Mesendoderm (in vitro differentiated cells): ENCODE measurements at regions not wholly inside any gene's neighbourhood (a gene's known extent, or its start where the extent isn't known, plus 50 kb on each side); places are given as distances from the start of the nearest gene placed in this dataset.

ENCODE experiments used
- DNase-seq: peaks from one replicate; pipeline ENCODE4 v3.0.0; 2013
- H2AK5ac ChIP-seq: 2 replicates; pipeline ENCODE4 v1.6.1; 2013; ENCODE audit warnings: low read length, inconsistent platforms
- H2BK120ac ChIP-seq: 2 replicates; pipeline ENCODE4 v1.6.1; 2013; ENCODE audit warnings: low read depth, mild to moderate bottlenecking, low read length, moderate library complexity, mixed read lengths
- H2BK15ac ChIP-seq: replicated peaks from 2 replicates; pipeline ENCODE4 v1.6.1; 2013; ENCODE audit warnings: low read depth, mild to moderate bottlenecking, moderate library complexity
- H2BK5ac ChIP-seq: 2 replicates; pipeline ENCODE4 v1.6.1; 2013; ENCODE audit warnings: low read length, inconsistent platforms
- H3K18ac ChIP-seq: 2 replicates; pipeline ENCODE4 v1.6.1; 2013; ENCODE audit warnings: mild to moderate bottlenecking, low read length, mixed read lengths
- H3K23ac ChIP-seq: one replicate; pipeline ENCODE4 v1.6.1; 2013; ENCODE audit warnings: low read length
- H3K27ac ChIP-seq: 2 replicates; pipeline ENCODE4 v1.5.1; 2013; ENCODE audit warnings: low read depth, mild to moderate bottlenecking, inconsistent platforms, low read length, moderate library complexity
- H3K27me3 ChIP-seq: 2 replicates; pipeline ENCODE4 v1.6.1; 2013; ENCODE audit warnings: low read length, control low read depth, mild to moderate bottlenecking, inconsistent platforms; ENCODE audit not compliant: insufficient read depth, poor library complexity
- H3K36me3 ChIP-seq: 2 replicates; pipeline ENCODE4 v1.6.1; 2013; ENCODE audit warnings: low read length, inconsistent platforms; ENCODE audit not compliant: control insufficient read depth, insufficient read depth
- H3K4ac ChIP-seq: one replicate; pipeline ENCODE4 v1.6.1; 2013; ENCODE audit warnings: low read depth, mild to moderate bottlenecking, low read length, moderate library complexity
- H3K4me1 ChIP-seq: 2 replicates; pipeline ENCODE4 v1.6.1; 2013; ENCODE audit warnings: low read depth, low read length, inconsistent platforms; ENCODE audit not compliant: control insufficient read depth
- H3K4me2 ChIP-seq: 2 replicates; pipeline ENCODE4 v1.6.1; 2013; ENCODE audit warnings: low read length
- H3K4me3 ChIP-seq: 2 replicates; pipeline ENCODE4 v1.5.1; 2013; ENCODE audit warnings: mild to moderate bottlenecking, low read length
- H3K56ac ChIP-seq: one replicate; pipeline ENCODE4 v1.6.1; 2013; ENCODE audit warnings: low read length
- H3K79me1 ChIP-seq: 2 replicates; pipeline ENCODE4 v1.6.1; 2013; ENCODE audit warnings: low read length, inconsistent platforms
- H3K79me2 ChIP-seq: 2 replicates; pipeline ENCODE4 v1.6.1; 2013; ENCODE audit warnings: mild to moderate bottlenecking, low read length; ENCODE audit not compliant: control insufficient read depth, insufficient read depth
- H3K9ac ChIP-seq: 2 replicates; pipeline ENCODE4 v1.6.1; 2013; ENCODE audit warnings: low read length, inconsistent platforms
- H4K5ac ChIP-seq: one replicate; pipeline ENCODE4 v1.6.1; 2013; ENCODE audit warnings: low read length
- H4K8ac ChIP-seq: one replicate; pipeline ENCODE4 v1.6.1; 2013; ENCODE audit warnings: low read depth, mild to moderate bottlenecking, control low read depth, low read length, moderate library complexity
- WGBS: extraction: QIAGEN DNeasy Blood & Tissue Kit; methylation state at CpG from one replicate; pipeline ENCODE4 v1.1.7; 2013; ENCODE audit warnings: low lambda C conversion rate, missing lambda C conversion rate; ENCODE audit not compliant: insufficient coverage; ENCODE audit errors: extremely low coverage; 5-methylcytosine and 5-hydroxymethylcytosine counted together

GRCh38 chr6:150713931-150714330 lies 114.2 kb downstream of the PLEKHG1 start:
- no peaks in the 10 kb centered on the region for H3K79me1 ChIP-seq
- H4K8ac ChIP-seq = no peak overlapping the region
- H3K56ac ChIP-seq = no peak overlapping the region
- no peak overlapping the region for H3K9ac ChIP-seq
- no peak overlapping the region for H2BK5ac ChIP-seq
- no peak overlapping the region for H4K5ac ChIP-seq
- no peaks in the 10 kb centered on the region for H3K79me2 ChIP-seq
- no peaks in the 10 kb centered on the region for H3K4me1 ChIP-seq
- no peak overlapping the region for H3K4me3 ChIP-seq
- no peak overlapping the region for H2BK15ac ChIP-seq
- DNase-seq = no peak
- H3K4me2 ChIP-seq = no peak overlapping the region
- no peak overlapping the region for H2AK5ac ChIP-seq
- H3K23ac ChIP-seq = no peak overlapping the region
- no peaks in the 10 kb centered on the region for H3K27me3 ChIP-seq
- WGBS = no CpG with 5 or more reads among the region's 3 CpGs
- no peak overlapping the region for H3K4ac ChIP-seq
- H3K36me3 ChIP-seq = no peaks in the 10 kb centered on the region
- H3K27ac ChIP-seq = no peak overlapping the region
- no peak overlapping the region for H2BK120ac ChIP-seq
- no peak overlapping the region for H3K18ac ChIP-seq

- no peak overlapping the region for H3K27ac ChIP-seq
- H4K5ac ChIP-seq = no peak overlapping the region
- no peaks in the 10 kb centered on the region for H3K27me3 ChIP-seq
- no peak overlapping the region for H3K9ac ChIP-seq
- H3K18ac ChIP-seq = no peak overlapping the region
- no peak overlapping the region for H3K23ac ChIP-seq
- no peaks in the 10 kb centered on the region for H3K4me1 ChIP-seq
- H3K36me3 ChIP-seq = no peaks in the 10 kb centered on the region
- H3K4me2 ChIP-seq = no peak overlapping the region
- no peaks in the 10 kb centered on the region for H3K79me1 ChIP-seq
- no peak overlapping the region for H2BK120ac ChIP-seq
- H2BK5ac ChIP-seq = no peak overlapping the region
- no peak overlapping the region for H4K8ac ChIP-seq
- no peak overlapping the region for H2BK15ac ChIP-seq
- H3K79me2 ChIP-seq = no peaks in the 10 kb centered on the region
- no peak overlapping the region for H3K4me3 ChIP-seq
- DNase-seq = no peak
- H2AK5ac ChIP-seq = no peak overlapping the region
- H3K56ac ChIP-seq = no peak overlapping the region
- no peak overlapping the region for H3K4ac ChIP-seq
- no CpG with 5 or more reads among the region's 7 CpGs for WGBS
These were observed 115.4 kb downstream of the PLEKHG1 start for GRCh38 chr6:150715133-150715532.

- WGBS = no CpG with 5 or more reads among the region's 8 CpGs
- Histone ChIP-seq H3K18ac (no peak overlapping the region), H2AK5ac (no peak overlapping the region), H3K36me3 (no peaks in the 10 kb centered on the region), H3K79me2 (no peaks in the 10 kb centered on the region), H4K8ac (no peak overlapping the region), H4K5ac (no peak overlapping the region), H2BK120ac (no peak overlapping the region), H3K79me1 (no peaks in the 10 kb centered on the region), H3K27me3 (no peaks in the 10 kb centered on the region), H2BK5ac (no peak overlapping the region), H2BK15ac (no peak overlapping the region), H3K56ac (no peak overlapping the region), H3K27ac (no peak overlapping the region), H3K23ac (no peak overlapping the region), H3K9ac (no peak overlapping the region), H3K4me3 (no peak overlapping the region), H3K4me1 (peaks cover 3% of the 10 kb centered on the region), H3K4ac (no peak overlapping the region), H3K4me2 (no peak overlapping the region)
- DNase-seq = peak; percentile 75
These were observed 117.7 kb downstream of the PLEKHG1 start for GRCh38 chr6:150717419-150717818.

- H3K9ac ChIP-seq = no peak overlapping the region
- H3K4me1 ChIP-seq = peaks cover 3% of the 10 kb centered on the region
- no peak overlapping the region for H3K18ac ChIP-seq
- H3K79me1 ChIP-seq = no peaks in the 10 kb centered on the region
- no peak overlapping the region for H2BK5ac ChIP-seq
- no peak overlapping the region for H4K5ac ChIP-seq
- no peak overlapping the region for H3K4me2 ChIP-seq
- no peak overlapping the region for H2BK120ac ChIP-seq
- no peak overlapping the region for H4K8ac ChIP-seq
- H3K79me2 ChIP-seq = no peaks in the 10 kb centered on the region
- H2BK15ac ChIP-seq = no peak overlapping the region
- H3K4ac ChIP-seq = no peak overlapping the region
- H2AK5ac ChIP-seq = no peak overlapping the region
- WGBS = no CpG with 5 or more reads among the region's 7 CpGs
- H3K4me3 ChIP-seq = no peak overlapping the region
- H3K56ac ChIP-seq = no peak overlapping the region
- no peak overlapping the region for H3K27ac ChIP-seq
- H3K36me3 ChIP-seq = no peaks in the 10 kb centered on the region
- no peak overlapping the region for H3K23ac ChIP-seq
- H3K27me3 ChIP-seq = no peaks in the 10 kb centered on the region
- no peak for DNase-seq
These were observed 119.5 kb downstream of the PLEKHG1 start for GRCh38 chr6:150719099-150719766.

- Histone ChIP-seq H2AK5ac (no peak overlapping the region), H3K4me1 (peaks cover 3% of the 10 kb centered on the region), H3K9ac (no peak overlapping the region), H3K27ac (no peak overlapping the region), H2BK120ac (no peak overlapping the region), H3K27me3 (no peaks in the 10 kb centered on the region), H3K18ac (no peak overlapping the region), H3K4me3 (no peak overlapping the region), H3K4ac (no peak overlapping the region), H3K36me3 (no peaks in the 10 kb centered on the region), H4K8ac (no peak overlapping the region), H2BK15ac (no peak overlapping the region), H3K4me2 (no peak overlapping the region), H3K79me2 (no peaks in the 10 kb centered on the region), H4K5ac (no peak overlapping the region), H2BK5ac (no peak overlapping the region), H3K56ac (no peak overlapping the region), H3K79me1 (no peaks in the 10 kb centered on the region), H3K23ac (no peak overlapping the region)
- DNase-seq = no peak
- WGBS = no CpG with 5 or more reads among the region's 1 CpG
These were observed 120.1 kb downstream of the PLEKHG1 start for GRCh38 chr6:150719831-150720230.

GRCh38 chr6:150720774-150721233 lies 121.1 kb downstream of the PLEKHG1 start:
- no peaks in the 10 kb centered on the region for H3K36me3 ChIP-seq
- no peak overlapping the region for H3K18ac ChIP-seq
- no peaks in the 10 kb centered on the region for H3K79me1 ChIP-seq
- no peak overlapping the region for H3K9ac ChIP-seq
- H4K8ac ChIP-seq = no peak overlapping the region
- no peak overlapping the region for H3K56ac ChIP-seq
- no peak overlapping the region for H3K23ac ChIP-seq
- WGBS = no CpG with 5 or more reads among the region's 5 CpGs
- DNase-seq = peak; percentile 69
- no peak overlapping the region for H4K5ac ChIP-seq
- no peak overlapping the region for H3K27ac ChIP-seq
- no peaks in the 10 kb centered on the region for H3K27me3 ChIP-seq
- H3K4me1 ChIP-seq = peaks cover 3% of the 10 kb centered on the region
- H3K4ac ChIP-seq = no peak overlapping the region
- H2BK15ac ChIP-seq = no peak overlapping the region
- H3K4me2 ChIP-seq = no peak overlapping the region
- no peaks in the 10 kb centered on the region for H3K79me2 ChIP-seq
- H2AK5ac ChIP-seq = no peak overlapping the region
- H3K4me3 ChIP-seq = no peak overlapping the region
- no peak overlapping the region for H2BK120ac ChIP-seq
- H2BK5ac ChIP-seq = no peak overlapping the region
